Caco-2 (cell line): ENCODE measurements at regions not wholly inside any gene's neighbourhood (a gene's known extent, or its start where the extent isn't known, plus 50 kb on each side); places are given as distances from the start of the nearest gene placed in this dataset.

Source experiments
- BruUV-seq: library from RNA; stranded (reverse); fragments of 400-500 nt; replicated peaks from 2 replicates; lab custom pipeline; 2021; lab: Mats Ljungman, UMichigan
- CTCF ChIA-PET: fragments of 300-600 bp; sonication (Branson Sonifier 250); formaldehyde crosslinking; loops from one replicate; lab custom pipeline; 2022; ENCODE audit warnings: antibody characterized with exemption; lab: Charles Lee
- POLR2A ChIA-PET: fragments of 300-600 bp; sonication (Branson Sonifier 250); formaldehyde crosslinking; loops from one replicate; lab custom pipeline; 2022; ENCODE audit warnings: antibody characterized with exemption; lab: Charles Lee
- DNase-seq, 2 experiments: peaks; one replicate each; pipeline versions ENCODE4 v3.0.0 to v3.0.0-alpha.2; 2020 to 2022
- H3K27me3 ChIP-seq: replicated peaks from 2 replicates; pipeline ENCODE4 v1.6.0; 2011; ENCODE audit warnings: low read length; ENCODE audit not compliant: control insufficient read depth, insufficient read depth
- H3K36me3 ChIP-seq: 2 replicates; pipeline ENCODE4 v1.5.1; 2011; ENCODE audit warnings: low read length; ENCODE audit not compliant: control insufficient read depth, insufficient read depth
- H3K4me1 ChIP-seq: fragments of 250-450 bp; sonication (Bioruptor Pico); 2 replicates; pipeline ENCODE4 v1.5.1; 2020; ENCODE audit warnings: mild to moderate bottlenecking
- H3K4me3 ChIP-seq: 2 replicates; pipeline ENCODE4 v1.5.1; 2011; ENCODE audit warnings: low read depth, mild to moderate bottlenecking, control low read depth, low read length
- H3K9me3 ChIP-seq: fragments of 250-450 bp; sonication (Bioruptor Pico); 2 replicates; pipeline ENCODE4 v1.5.1; 2020; ENCODE audit warnings: mild to moderate bottlenecking, moderate library complexity
- H3K27ac Mint-ChIP-seq: one replicate; pipeline ENCODE4 v1.8.0; 2022; ENCODE audit warnings: mixed read lengths; ENCODE audit not compliant: unreplicated experiment
- H3K27me3 Mint-ChIP-seq: one replicate; pipeline ENCODE4 v1.8.0; 2022; ENCODE audit warnings: mixed read lengths; ENCODE audit not compliant: insufficient read depth, unreplicated experiment
- H3K36me3 Mint-ChIP-seq: one replicate; pipeline ENCODE4 v1.8.0; 2022; ENCODE audit warnings: mild to moderate bottlenecking, mixed read lengths; ENCODE audit not compliant: insufficient read depth, unreplicated experiment
- H3K4me1 Mint-ChIP-seq: one replicate; pipeline ENCODE4 v1.8.0; 2022; ENCODE audit warnings: low read depth, mixed read lengths; ENCODE audit not compliant: unreplicated experiment
- H3K4me3 Mint-ChIP-seq: one replicate; pipeline ENCODE4 v1.8.0; 2022; ENCODE audit warnings: mild to moderate bottlenecking, moderate library complexity, mixed read lengths; ENCODE audit not compliant: unreplicated experiment
- H3K9me3 Mint-ChIP-seq: one replicate; pipeline ENCODE4 v1.8.0; 2022; ENCODE audit warnings: mixed read lengths; ENCODE audit not compliant: unreplicated experiment
- CTCF ChIP-seq, 2 experiments: fragments of 200-600 bp in 1 of 2; IDR thresholded peaks; 1 replicate in 1 of 2; 2 replicates in 1 of 2; pipeline versions ENCODE4 v1.5.1 to v1.8.0; 2011 to 2022; ENCODE audit warnings: antibody characterized with exemption in 1 of 2, control low read depth in 1 of 2, inconsistent platforms in 1 of 2, low read depth in 1 of 2, low read length in 1 of 2, mild to moderate bottlenecking in 1 of 2, moderate library complexity in 1 of 2; ENCODE audit not compliant: insufficient read depth in 1 of 2, severe bottlenecking in 1 of 2, unreplicated experiment in 1 of 2
- intact Hi-C: fragments of 100-400 bp; cut with micrococcal nuclease; formaldehyde crosslinking; loops from one replicate; pipeline ENCODE4 v1.10.0; 2022; ENCODE audit not compliant: unreplicated experiment

- Histone ChIP-seq H3K36me3 (no peaks in the 10 kb centered on the region), H3K27me3 (no peaks in the 10 kb centered on the region), H3K9me3 (peaks cover 8% of the 10 kb centered on the region), H3K4me3 (no peak overlapping the region), H3K4me1 (peaks cover 5% of the 10 kb centered on the region; the same call in 1 of the 2 replicates)
- Mint-ChIP-seq H3K4me3 (no peak overlapping the region), H3K27me3 (no peaks in the 10 kb centered on the region), H3K9me3 (peaks cover 19% of the 10 kb centered on the region), H3K27ac (no peak overlapping the region), H3K36me3 (no peaks in the 10 kb centered on the region), H3K4me1 (peaks cover under 1% of the 10 kb centered on the region)
- CTCF ChIA-PET = no interaction called here
- no peak for TF ChIP-seq CTCF (IDR thresholded peaks at IDR 0.05; ENCODE audit: insufficient read depth in 1 of 2, low read depth in 1 of 2, low read length in 1 of 2, severe bottlenecking in 1 of 2, unreplicated experiment in 1 of 2)
- intact Hi-C loops = loop anchor here (10.0 kb wide), 1 partner anchor 968 kb away; the partner anchor contains the start of gene IRX3
- no peak for DNase-seq
- no TSS peak for BruUV-seq
- POLR2A ChIA-PET = no interaction called here
Observed at GRCh38 chr16:55252577-55252976, 71.4 kb upstream of the IRX6 start.

GRCh38 chr16:55253987-55254386 lies 70.0 kb upstream of the IRX6 start:
- Histone ChIP-seq H3K4me1 (no peaks in the 10 kb centered on the region), H3K36me3 (no peaks in the 10 kb centered on the region), H3K27me3 (no peaks in the 10 kb centered on the region), H3K4me3 (no peak overlapping the region), H3K9me3 (peaks cover 8% of the 10 kb centered on the region)
- peaks cover 6% of the 10 kb centered on the region for H3K4me1 Mint-ChIP-seq
- CTCF ChIA-PET = no interaction called here
- BruUV-seq = no TSS peak
- POLR2A ChIA-PET = no interaction called here
- DNase-seq = no peak
- TF ChIP-seq CTCF (IDR thresholded peaks at IDR 0.05; ENCODE audit: insufficient read depth in 1 of 2, low read depth in 1 of 2, low read length in 1 of 2, severe bottlenecking in 1 of 2, unreplicated experiment in 1 of 2) = no peak
- intact Hi-C loops = loop anchor here (10.0 kb wide), 1 partner anchor 969 kb away; the partner anchor contains the start of gene IRX3
- H3K27ac Mint-ChIP-seq = no peak overlapping the region
- no peak overlapping the region for H3K4me3 Mint-ChIP-seq
- H3K9me3 Mint-ChIP-seq = peaks cover 19% of the 10 kb centered on the region
- H3K36me3 Mint-ChIP-seq = no peaks in the 10 kb centered on the region
- no peaks in the 10 kb centered on the region for H3K27me3 Mint-ChIP-seq

- POLR2A ChIA-PET = no interaction called here
- H3K27ac Mint-ChIP-seq = no peak overlapping the region
Observed at GRCh38 chr16:55255733-55256282, 68.2 kb upstream of the IRX6 start.

More at GRCh38 chr16:55255733-55256282, 68.2 kb upstream of the IRX6 start:
- H3K4me1 ChIP-seq = no peaks in the 10 kb centered on the region
- Mint-ChIP-seq H3K9me3 (peaks cover 19% of the 10 kb centered on the region), H3K27me3 (no peaks in the 10 kb centered on the region), H3K4me1 (peaks cover 6% of the 10 kb centered on the region), H3K4me3 (no peak overlapping the region), H3K36me3 (no peaks in the 10 kb centered on the region)
- CTCF ChIA-PET = no interaction called here
- no peak for TF ChIP-seq CTCF (IDR thresholded peaks at IDR 0.05; ENCODE audit: insufficient read depth in 1 of 2, low read depth in 1 of 2, low read length in 1 of 2, severe bottlenecking in 1 of 2, unreplicated experiment in 1 of 2)
- no peaks in the 10 kb centered on the region for H3K27me3 ChIP-seq
- peaks cover 8% of the 10 kb centered on the region for H3K9me3 ChIP-seq
- H3K36me3 ChIP-seq = no peaks in the 10 kb centered on the region
- BruUV-seq = no TSS peak
- H3K4me3 ChIP-seq = no peak overlapping the region
- no peak for DNase-seq
- intact Hi-C loops = loop anchor here (5.0 to 10.0 kb wide), 4 partner anchors 439 to 1484 kb away; partner anchors contain the start of gene IRX3
